Smooth muscle cell (in vitro differentiated cells): ENCODE measurements at regions not wholly inside any gene's neighbourhood (a gene's known extent, or its start where the extent isn't known, plus 50 kb on each side); places are given as distances from the start of the nearest gene placed in this dataset.

Experiments used
- DNase-seq: peaks from one replicate; lab custom pipeline; 2025; ENCODE audit not compliant: unreplicated experiment; lab: John Stamatoyannopoulos, UW
- H2AFZ ChIP-seq: fragments of 200-600 bp; sonication (generic); 2 replicates; pipeline ENCODE4 v1.6.0; 2016; ENCODE audit warnings: antibody characterized with exemption, low read depth, mild to moderate bottlenecking
- H3F3A ChIP-seq: fragments of 200-600 bp; sonication (generic); 2 replicates; pipeline ENCODE4 v1.6.0; 2017; ENCODE audit warnings: antibody characterized with exemption, low read depth
- H3K27ac ChIP-seq: fragments of 200-600 bp; sonication (generic); 2 replicates; pipeline ENCODE4 v1.5.1; 2016; ENCODE audit warnings: low read depth, mild to moderate bottlenecking
- H3K27me3 ChIP-seq: fragments of 200-600 bp; sonication (generic); 2 replicates; pipeline ENCODE4 v1.6.1; 2016; ENCODE audit warnings: low read depth, mild to moderate bottlenecking
- H3K36me3 ChIP-seq: fragments of 200-600 bp; sonication (generic); 2 replicates; pipeline ENCODE4 v1.5.1; 2016; ENCODE audit warnings: low read depth
- H3K4me1 ChIP-seq: fragments of 200-600 bp; sonication (generic); 2 replicates; pipeline ENCODE4 v1.5.1; 2016; ENCODE audit warnings: low read depth
- H3K4me2 ChIP-seq: fragments of 200-600 bp; sonication (generic); 2 replicates; pipeline ENCODE4 v1.6.0; 2016; ENCODE audit warnings: mild to moderate bottlenecking
- H3K4me3 ChIP-seq: fragments of 200-600 bp; sonication (generic); 2 replicates; pipeline ENCODE4 v1.5.1; 2016; ENCODE audit warnings: mild to moderate bottlenecking
- H3K79me2 ChIP-seq: fragments of 200-600 bp; sonication (generic); 2 replicates; pipeline ENCODE4 v1.6.0; 2016; ENCODE audit warnings: low read depth, mild to moderate bottlenecking
- H3K9ac ChIP-seq: fragments of 200-600 bp; sonication (generic); 2 replicates; pipeline ENCODE4 v1.6.0; 2016; ENCODE audit warnings: low read depth
- H3K9me3 ChIP-seq: fragments of 200-600 bp; sonication (generic); replicated peaks from 2 replicates; pipeline ENCODE4 v1.5.1; 2016; ENCODE audit warnings: low read depth
- H4K20me1 ChIP-seq: fragments of 200-600 bp; sonication (generic); 2 replicates; pipeline ENCODE4 v1.6.0; 2016; ENCODE audit warnings: low read depth
- CTCF ChIP-seq: fragments of 200-600 bp; sonication (generic); IDR thresholded peaks from 2 replicates; pipeline ENCODE4 v1.5.1; 2017; ENCODE audit warnings: borderline replicate concordance, mild to moderate bottlenecking, antibody characterized with exemption; ENCODE audit not compliant: insufficient read depth, poor library complexity, severe bottlenecking
- WGBS: methylation state at CpG from one replicate; pipeline ENCODE4 v1.1.7; 2016; ENCODE audit warnings: low lambda C conversion rate; 5-methylcytosine and 5-hydroxymethylcytosine counted together

- H4K20me1 ChIP-seq, result no peaks in the 10 kb centered on the region
- H3K4me3 ChIP-seq, result no peak overlapping the region
- WGBS, result 19% methylated on average over 3 of the region's 3 CpGs
- H3K4me2 ChIP-seq, result no peak overlapping the region
- TF ChIP-seq CTCF, result no peak
- H3K79me2 ChIP-seq, result no peaks in the 10 kb centered on the region
- H3K9ac ChIP-seq, result no peak overlapping the region
- no peaks in the 10 kb centered on the region for H3K36me3 ChIP-seq
- H3K27ac ChIP-seq, result no peak overlapping the region
- peaks cover 11% of the 10 kb centered on the region for H3K9me3 ChIP-seq
- no peaks in the 10 kb centered on the region for H3K4me1 ChIP-seq
- no peak overlapping the region for H2AFZ ChIP-seq
- H3K27me3 ChIP-seq, result no peaks in the 10 kb centered on the region
- no peak for DNase-seq
- H3F3A ChIP-seq, result no peaks in the 10 kb centered on the region
Observed at GRCh38 chr6:48212501-48212900, 101.5 kb upstream of the PTCHD4 start.

GRCh38 chr6:48206091-48206490 is 95.1 kb upstream of the PTCHD4 start:
- Histone ChIP-seq H3K27ac (no peak overlapping the region), H3K27me3 (no peaks in the 10 kb centered on the region), H3F3A (no peaks in the 10 kb centered on the region), H3K9ac (no peak overlapping the region), H3K4me1 (no peaks in the 10 kb centered on the region), H3K9me3 (peaks cover 11% of the 10 kb centered on the region), H3K4me2 (no peak overlapping the region), H4K20me1 (no peaks in the 10 kb centered on the region), H3K79me2 (no peaks in the 10 kb centered on the region), H2AFZ (no peak overlapping the region), H3K4me3 (no peak overlapping the region), H3K36me3 (no peaks in the 10 kb centered on the region)
- TF ChIP-seq CTCF, result no peak
- no peak for DNase-seq
- WGBS, result 96% methylated on average over 1 of the region's 1 CpG

GRCh38 chr6:48200869-48201390 is 89.9 kb upstream of the PTCHD4 start:
- TF ChIP-seq CTCF, result no peak
- no peak for DNase-seq
- H3F3A ChIP-seq, result no peaks in the 10 kb centered on the region
- no peaks in the 10 kb centered on the region for H3K27me3 ChIP-seq
- no peak overlapping the region for H2AFZ ChIP-seq
- H3K4me3 ChIP-seq, result no peak overlapping the region
- WGBS, result 36% methylated on average over 3 of the region's 3 CpGs
- H3K4me1 ChIP-seq, result peaks cover 6% of the 10 kb centered on the region
- H3K79me2 ChIP-seq, result no peaks in the 10 kb centered on the region
- peak overlapping the region; percentile 61 for H3K4me2 ChIP-seq
- no peaks in the 10 kb centered on the region for H4K20me1 ChIP-seq
- no peak overlapping the region for H3K9ac ChIP-seq
- no peaks in the 10 kb centered on the region for H3K36me3 ChIP-seq
- no peaks in the 10 kb centered on the region for H3K9me3 ChIP-seq
- no peak overlapping the region for H3K27ac ChIP-seq

GRCh38 chr6:48199499-48199898 is 88.5 kb upstream of the PTCHD4 start:
- peaks cover 6% of the 10 kb centered on the region for H3K4me1 ChIP-seq
- H3K79me2 ChIP-seq, result no peaks in the 10 kb centered on the region
- no peaks in the 10 kb centered on the region for H4K20me1 ChIP-seq
- DNase-seq, result no peak
- H3K9me3 ChIP-seq, result no peaks in the 10 kb centered on the region
- TF ChIP-seq CTCF, result no peak
- no peaks in the 10 kb centered on the region for H3F3A ChIP-seq
- WGBS, result 96% methylated on average over 2 of the region's 2 CpGs
- no peak overlapping the region for H3K27ac ChIP-seq
- H3K9ac ChIP-seq, result no peak overlapping the region
- no peak overlapping the region for H3K4me3 ChIP-seq
- H3K4me2 ChIP-seq, result no peak overlapping the region
- H3K27me3 ChIP-seq, result no peaks in the 10 kb centered on the region
- H2AFZ ChIP-seq, result no peak overlapping the region
- H3K36me3 ChIP-seq, result no peaks in the 10 kb centered on the region
